ENCODE measurements at regions not wholly inside any gene's neighbourhood (a gene's known extent, or its start where the extent isn't known, plus 50 kb on each side); places are given as distances from the start of the nearest gene placed in this dataset.

GRCh38 chr13:37385956-37386670 is 212.5 kb downstream of the POSTN start:
- TF ChIP-seq, protein P1, sequence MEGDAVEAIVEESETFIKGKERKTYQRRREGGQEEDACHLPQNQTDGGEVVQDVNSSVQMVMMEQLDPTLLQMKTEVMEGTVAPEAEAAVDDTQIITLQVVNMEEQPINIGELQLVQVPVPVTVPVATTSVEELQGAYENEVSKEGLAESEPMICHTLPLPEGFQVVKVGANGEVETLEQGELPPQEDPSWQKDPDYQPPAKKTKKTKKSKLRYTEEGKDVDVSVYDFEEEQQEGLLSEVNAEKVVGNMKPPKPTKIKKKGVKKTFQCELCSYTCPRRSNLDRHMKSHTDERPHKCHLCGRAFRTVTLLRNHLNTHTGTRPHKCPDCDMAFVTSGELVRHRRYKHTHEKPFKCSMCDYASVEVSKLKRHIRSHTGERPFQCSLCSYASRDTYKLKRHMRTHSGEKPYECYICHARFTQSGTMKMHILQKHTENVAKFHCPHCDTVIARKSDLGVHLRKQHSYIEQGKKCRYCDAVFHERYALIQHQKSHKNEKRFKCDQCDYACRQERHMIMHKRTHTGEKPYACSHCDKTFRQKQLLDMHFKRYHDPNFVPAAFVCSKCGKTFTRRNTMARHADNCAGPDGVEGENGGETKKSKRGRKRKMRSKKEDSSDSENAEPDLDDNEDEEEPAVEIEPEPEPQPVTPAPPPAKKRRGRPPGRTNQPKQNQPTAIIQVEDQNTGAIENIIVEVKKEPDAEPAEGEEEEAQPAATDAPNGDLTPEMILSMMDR (IDR thresholded peaks at IDR 0.05), result no peak
- TF ChIP-seq POLR2A (IDR thresholded peaks at IDR 0.05), result no peak

All from esophagus squamous epithelium (tissue), 4 donors.